Stimulated activated CD4-positive, alpha-beta T cell treated with anti-CD3 and anti-CD28 coated beads, Interleukin-12 subunit alpha, Interleukin-12 subunit beta, amount 100 ng/mL, for 48 hours (primary cell): ENCODE measurements at regions not wholly inside any gene's neighbourhood (a gene's known extent, or its start where the extent isn't known, plus 50 kb on each side); places are given as distances from the start of the nearest gene placed in this dataset.
"Not testable (repeated sequence)": the region's sequence is repeated elsewhere in the genome, so short reads cannot be mapped to it uniquely, and the experiment has no call there.

Source experiments
- DNase-seq, 3 donors: peaks; one replicate each; pipeline ENCODE4 v3.0.0-alpha.2; 2020; ENCODE audit warnings: low read depth in 2 of 3, low spot score in 1 of 3

GRCh38 chr3:13139471-13140065 is 66.3 kb upstream of the IQSEC1 start:
- DNase-seq = no peak

DNA sequence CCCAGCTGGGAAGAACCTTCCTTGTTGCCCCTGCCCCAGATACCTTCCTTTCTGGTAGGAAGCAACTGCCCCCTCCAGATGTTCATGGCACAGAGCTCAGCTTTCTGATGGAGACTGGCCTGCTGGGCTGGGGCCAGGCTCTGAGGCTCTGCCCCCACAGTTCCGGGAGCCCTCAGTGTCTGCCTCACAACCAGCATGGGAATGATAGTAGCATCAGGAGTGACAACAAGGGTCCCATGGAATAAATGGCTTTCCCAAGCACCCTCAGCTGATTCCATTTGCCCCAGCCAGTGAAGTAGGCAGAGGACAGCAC is 65.6 kb upstream of the IQSEC1 start:
- DNase-seq = no peak

GRCh38 chr3:13137941-13138832 is 65.0 kb upstream of the IQSEC1 start:
- DNase-seq = no peak

DNA sequence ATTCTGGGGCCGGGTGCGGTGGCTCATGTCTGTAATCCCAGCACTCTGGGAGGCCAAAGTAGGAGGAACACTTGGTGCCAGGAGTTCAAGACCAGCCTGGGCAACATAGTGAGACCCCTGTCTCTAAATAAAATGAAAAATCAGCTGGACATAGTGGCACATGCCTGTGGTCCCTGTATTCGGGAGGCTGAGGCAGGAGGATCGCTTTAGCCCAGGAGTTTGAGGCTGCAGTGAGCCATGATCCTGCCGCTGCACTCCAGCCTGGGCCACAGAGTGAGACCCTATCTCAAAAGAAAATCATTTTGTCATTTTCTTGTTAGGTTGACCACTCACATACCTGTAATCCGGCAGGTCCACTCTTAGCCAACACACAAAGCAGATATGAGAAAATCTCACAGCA is 63.6 kb upstream of the IQSEC1 start:
- not testable (repeated sequence) for DNase-seq

DNA sequence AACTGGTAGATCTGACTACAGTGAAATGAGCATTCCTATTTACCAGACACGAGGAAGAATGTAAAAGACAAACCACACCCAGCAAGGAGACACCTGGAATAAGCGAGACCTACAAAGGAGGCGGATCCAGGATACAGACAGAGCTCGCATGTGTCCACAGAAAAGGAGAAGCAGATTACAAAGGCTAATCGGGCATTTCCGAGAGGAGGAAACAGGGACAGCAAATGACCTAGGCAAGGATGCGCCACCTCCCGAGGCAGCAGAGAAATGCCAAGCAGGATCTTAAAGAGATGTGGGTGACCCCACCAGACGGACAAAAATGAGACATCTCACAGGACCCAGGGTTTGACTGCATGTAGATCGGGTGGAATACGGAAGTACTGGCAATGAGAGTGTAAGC is 63.2 kb upstream of the IQSEC1 start:
- no peak for DNase-seq

DNA sequence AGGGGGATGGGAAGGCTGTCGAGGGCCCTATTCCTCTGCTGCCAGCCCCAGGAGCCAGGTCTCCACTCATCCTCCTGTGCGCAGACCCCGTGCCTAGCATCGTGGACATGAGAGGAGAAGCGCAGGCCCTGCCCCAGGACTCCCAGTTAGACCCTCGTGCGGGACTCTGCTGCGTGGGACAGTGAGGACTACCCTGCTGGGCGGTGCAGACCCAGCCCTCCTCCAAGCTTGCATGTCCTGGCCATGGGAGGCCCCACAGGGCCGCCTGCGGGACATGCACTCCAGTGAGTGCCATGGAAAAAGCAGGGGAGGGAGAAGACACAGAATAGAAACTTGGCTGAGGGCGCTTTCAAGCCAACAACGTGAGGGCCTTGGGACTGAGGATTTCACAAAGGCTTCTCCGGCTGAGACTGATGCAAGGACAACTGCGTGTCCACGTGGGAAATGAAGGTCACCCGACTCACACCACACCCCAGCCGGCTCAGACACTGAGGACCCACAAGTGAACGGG is 62.6 kb upstream of the IQSEC1 start:
- no peak for DNase-seq

- no peak for DNase-seq
These were observed 62.1 kb upstream of the IQSEC1 start for GRCh38 chr3:13135251-13135810.

- no peak for DNase-seq
These were observed 61.6 kb upstream of the IQSEC1 start for GRCh38 chr3:13134879-13135206.

- no peak for DNase-seq
These were observed 61.1 kb upstream of the IQSEC1 start for GRCh38 chr3:13134166-13134878.

- DNase-seq = no peak
These were observed 60.3 kb upstream of the IQSEC1 start for GRCh38 chr3:13133471-13133981.

GRCh38 chr3:13132731-13133410 is 59.6 kb upstream of the IQSEC1 start:
- DNase-seq = no peak

DNA sequence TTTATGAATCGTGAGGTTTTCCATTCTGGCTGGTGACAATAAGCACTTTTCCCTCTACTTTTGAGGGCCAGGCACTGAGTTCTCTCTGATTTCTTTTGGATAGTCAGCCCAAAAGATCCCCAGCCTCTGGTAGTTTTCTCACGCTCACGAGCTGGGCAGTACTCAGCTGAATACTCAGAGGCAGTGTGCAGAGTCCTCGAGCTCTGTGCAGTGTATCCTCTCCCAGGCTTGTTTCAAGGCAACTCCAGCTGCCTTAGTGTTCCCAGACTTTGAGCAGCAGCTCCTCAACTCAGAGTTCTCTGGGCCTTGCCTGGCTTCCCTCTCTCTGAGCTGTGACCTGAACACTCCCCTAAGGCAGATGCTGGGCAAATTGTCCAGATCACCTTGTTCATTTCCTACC is 59.1 kb upstream of the IQSEC1 start:
- no peak for DNase-seq

DNA sequence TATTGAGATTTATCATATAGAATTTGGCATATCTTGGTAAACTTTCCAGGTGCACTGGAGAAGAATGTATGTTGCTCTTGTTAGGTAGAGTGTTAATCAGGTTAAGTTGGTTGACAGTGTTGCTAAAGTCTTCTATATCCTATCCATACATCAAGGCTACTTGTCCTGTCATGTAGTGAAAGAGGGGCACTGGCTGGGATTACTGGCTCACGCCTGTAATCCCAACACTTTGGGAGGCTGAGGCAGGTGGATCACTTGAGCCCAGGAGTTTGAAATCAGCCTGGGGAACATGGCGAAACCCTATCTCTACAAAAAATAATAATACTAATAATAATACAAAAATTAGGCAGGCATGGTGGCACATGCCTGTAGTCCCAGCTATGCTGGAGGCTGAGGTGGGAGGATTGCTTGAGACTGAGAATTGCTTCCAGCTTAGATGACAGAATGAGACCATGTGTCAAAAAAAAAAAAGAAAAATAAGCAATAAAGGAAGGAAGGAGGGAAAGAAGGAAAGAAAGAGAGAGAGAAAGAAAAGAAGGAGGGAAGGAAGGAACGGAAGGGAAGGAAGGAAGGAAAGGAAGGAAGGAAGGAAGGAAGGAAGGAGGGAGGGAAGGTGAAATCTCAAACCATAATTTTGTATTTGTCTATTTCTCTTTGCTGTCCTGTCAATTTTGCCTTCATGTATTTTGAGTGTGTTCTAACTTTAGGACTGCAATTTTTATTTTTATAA is 57.4 kb upstream of the IQSEC1 start:
- no peak for DNase-seq

DNA sequence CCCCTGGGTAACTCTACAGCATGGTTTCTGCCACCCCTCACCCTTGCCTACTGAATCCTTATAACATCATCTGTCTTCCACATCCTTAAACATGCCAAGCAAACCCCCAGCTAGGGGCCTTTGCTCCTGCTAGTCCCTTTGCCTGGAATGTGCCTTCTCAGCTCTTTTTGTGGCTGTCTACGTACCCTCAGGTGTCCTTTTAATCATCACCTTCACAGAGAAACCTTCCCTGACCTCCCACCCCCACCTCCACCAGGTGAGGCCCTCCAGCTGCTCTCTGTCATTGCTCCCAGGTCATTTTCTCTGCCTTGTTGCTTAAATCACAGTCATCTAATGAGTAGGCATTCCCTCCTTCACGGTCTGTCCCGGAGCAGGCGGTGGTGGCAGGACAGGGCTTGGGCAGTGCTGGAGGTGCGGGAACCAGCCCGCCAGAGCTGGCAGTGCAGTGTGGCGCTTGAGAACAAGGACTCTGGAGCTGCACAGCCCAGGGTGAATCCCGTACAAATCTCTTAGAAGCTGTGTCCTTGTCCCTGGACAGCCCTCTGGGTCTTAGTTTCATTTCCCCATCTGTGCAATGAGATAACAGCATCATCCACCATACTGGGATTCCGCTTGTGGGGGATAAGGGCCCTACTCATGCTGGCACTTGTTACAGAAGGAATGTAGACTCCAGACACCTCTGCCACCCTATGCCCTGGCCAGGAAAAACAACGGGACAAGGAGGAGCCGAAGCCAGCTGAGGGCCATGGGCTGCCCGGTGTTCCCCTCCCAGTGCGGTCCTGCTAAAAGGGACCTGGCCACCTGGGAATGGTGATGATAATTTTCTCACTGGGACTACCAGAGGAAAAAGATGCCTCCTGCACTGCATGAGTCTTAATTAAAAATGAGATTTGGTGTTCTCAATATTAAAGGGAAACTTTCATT is 52.1 kb upstream of the IQSEC1 start:
- DNase-seq = no peak

GRCh38 chr3:13124631-13125030 is 51.4 kb upstream of the IQSEC1 start:
- no peak for DNase-seq

DNA sequence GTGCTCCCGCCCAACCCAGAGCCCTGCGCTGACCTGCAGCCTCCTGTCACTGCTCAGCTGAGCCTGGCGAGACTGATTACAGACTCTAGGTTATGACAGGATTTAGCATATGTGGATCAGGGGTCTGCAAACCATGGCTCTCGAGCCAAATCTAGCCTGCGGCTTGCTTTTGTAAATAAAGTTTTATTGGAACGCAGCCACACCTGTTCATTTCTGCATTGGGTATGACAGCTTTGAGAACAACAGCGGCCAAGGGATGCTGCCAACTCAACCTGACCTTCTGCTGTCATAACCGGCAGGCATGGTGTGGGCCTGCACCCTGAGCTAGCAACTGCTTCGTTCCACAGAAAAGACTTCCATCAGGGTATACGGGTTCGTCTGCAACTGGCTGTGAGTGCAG is 50.5 kb upstream of the IQSEC1 start:
- no peak for DNase-seq

- DNase-seq = no peak
These were observed 49.9 kb upstream of the IQSEC1 start for GRCh38 chr3:13123013-13123654.
